Fibroblast of villous mesenchyme (primary cell): ENCODE measurements at regions not wholly inside any gene's neighbourhood (a gene's known extent, or its start where the extent isn't known, plus 50 kb on each side); places are given as distances from the start of the nearest gene placed in this dataset.
A peak's percentile ranks its signal among the peaks of the same experiment; 100 is the strongest.

Experiments used
- DNase-seq: peaks from one replicate; pipeline ENCODE4 v3.0.0-alpha.2; 2010; ENCODE audit warnings: low read depth
- H3K4me3 ChIP-seq: 2 replicates; pipeline ENCODE4 v1.5.1; 2011; ENCODE audit warnings: low read depth, mild to moderate bottlenecking, low read length
- TF ChIP-seq, protein P1 (sequence below): IDR thresholded peaks from 2 replicates; pipeline ENCODE4 v1.5.1; 2012; ENCODE audit warnings: low read depth, mild to moderate bottlenecking, low read length; ENCODE audit not compliant: insufficient read depth

DNA sequence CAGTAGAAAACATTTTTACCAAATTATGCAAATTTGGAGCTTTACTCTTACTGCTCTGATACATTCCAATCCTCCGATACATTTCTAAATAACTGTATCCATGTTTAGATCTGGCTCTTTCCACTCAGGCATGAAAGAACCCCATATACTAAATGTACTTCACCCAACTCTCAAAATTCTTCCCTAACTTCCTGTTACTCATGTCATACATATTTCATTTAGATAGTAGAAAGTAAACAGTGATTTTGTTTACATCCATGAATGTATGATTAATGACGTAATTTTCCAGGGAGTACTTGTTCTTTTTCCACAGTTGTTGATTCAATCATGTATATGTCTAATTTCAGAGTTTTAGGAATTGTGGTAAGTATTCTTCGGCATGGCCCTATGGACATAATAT is 1426.5 kb upstream of the C9orf72 start:
- TF ChIP-seq, protein P1, sequence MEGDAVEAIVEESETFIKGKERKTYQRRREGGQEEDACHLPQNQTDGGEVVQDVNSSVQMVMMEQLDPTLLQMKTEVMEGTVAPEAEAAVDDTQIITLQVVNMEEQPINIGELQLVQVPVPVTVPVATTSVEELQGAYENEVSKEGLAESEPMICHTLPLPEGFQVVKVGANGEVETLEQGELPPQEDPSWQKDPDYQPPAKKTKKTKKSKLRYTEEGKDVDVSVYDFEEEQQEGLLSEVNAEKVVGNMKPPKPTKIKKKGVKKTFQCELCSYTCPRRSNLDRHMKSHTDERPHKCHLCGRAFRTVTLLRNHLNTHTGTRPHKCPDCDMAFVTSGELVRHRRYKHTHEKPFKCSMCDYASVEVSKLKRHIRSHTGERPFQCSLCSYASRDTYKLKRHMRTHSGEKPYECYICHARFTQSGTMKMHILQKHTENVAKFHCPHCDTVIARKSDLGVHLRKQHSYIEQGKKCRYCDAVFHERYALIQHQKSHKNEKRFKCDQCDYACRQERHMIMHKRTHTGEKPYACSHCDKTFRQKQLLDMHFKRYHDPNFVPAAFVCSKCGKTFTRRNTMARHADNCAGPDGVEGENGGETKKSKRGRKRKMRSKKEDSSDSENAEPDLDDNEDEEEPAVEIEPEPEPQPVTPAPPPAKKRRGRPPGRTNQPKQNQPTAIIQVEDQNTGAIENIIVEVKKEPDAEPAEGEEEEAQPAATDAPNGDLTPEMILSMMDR, result no peak
- no peak overlapping the region for H3K4me3 ChIP-seq
- DNase-seq, result peak; percentile 58

DNA sequence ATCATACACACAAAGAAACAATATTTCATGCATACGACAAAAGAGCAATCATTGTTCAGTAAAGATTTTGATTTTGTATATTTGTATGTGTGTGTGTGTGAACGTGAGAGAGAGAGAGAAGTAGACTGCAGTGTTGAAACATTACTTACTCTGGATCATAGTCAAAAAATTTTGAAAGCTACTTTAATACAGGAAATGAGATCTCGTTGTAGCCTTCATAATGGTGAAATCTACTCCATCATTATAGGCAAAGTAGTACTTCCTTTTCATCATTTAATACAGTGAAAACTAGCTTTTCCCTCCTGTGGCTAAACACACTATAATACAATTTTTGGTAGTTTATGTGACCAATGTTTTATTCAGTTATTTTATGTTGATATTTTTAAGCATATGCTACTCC is 1427.7 kb upstream of the C9orf72 start:
- TF ChIP-seq, protein P1, result no peak
- DNase-seq, result peak; percentile 6
- H3K4me3 ChIP-seq, result no peak overlapping the region

DNA sequence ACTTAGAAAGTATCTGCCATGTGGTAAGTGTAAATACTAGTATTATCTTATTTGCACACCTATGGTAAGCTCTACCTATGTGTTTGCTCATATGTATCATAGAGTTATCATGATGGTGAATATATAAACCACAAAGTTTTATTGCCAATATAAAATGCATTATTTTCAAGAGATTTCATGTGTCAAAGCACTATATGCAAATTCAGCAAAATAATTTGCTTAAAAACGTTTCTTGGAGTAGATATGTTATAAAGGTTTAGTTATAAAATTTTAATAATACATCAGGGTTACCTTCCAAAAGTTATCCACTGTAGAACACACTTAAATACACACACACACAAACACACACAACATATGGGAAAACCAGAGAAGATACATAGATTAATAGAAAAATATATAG is 1431.7 kb upstream of the C9orf72 start:
- DNase-seq, result no peak
- no peak overlapping the region for H3K4me3 ChIP-seq
- TF ChIP-seq, protein P1, result no peak

DNA sequence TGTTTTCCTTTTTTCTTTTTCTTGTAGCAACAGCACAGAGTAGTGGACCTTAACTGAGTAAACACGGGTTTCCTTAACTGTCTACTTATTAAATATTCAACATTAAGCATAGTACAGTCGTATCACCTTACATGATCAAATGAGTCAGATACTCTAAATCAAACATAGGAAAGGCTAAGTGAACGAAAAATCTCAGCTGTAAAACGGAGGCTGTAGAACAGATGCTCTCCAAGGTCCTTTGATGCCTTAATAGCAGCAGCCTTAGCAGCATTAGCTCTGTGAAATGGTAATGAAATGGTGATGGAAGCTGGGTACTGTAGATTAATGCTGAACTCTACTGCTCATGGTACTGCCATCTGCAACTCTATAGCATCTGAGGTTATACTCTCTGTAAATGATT is 1433.3 kb upstream of the C9orf72 start:
- H3K4me3 ChIP-seq, result no peak overlapping the region
- no peak for DNase-seq
- TF ChIP-seq, protein P1, result no peak

DNA sequence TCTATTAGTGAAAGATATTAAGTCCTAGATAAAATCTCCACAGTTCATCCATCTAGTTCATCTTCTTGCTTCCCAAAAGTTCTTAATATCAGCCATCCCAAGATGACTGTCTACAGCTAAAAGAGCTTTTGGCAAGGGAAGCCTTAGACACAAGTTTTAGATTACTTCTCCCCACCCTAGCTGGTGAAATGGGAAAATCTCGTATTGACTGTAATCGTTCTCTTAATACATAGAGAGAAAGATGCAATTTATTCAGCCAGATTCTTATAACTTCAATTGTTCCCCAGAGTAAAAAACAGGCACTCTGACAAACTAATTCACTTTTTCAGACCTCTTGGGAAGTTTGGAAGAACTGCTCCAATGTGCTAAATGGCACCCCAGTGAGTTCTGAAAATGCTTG is 1439.6 kb upstream of the C9orf72 start:
- DNase-seq, result no peak
- TF ChIP-seq, protein P1, result no peak
- no peak overlapping the region for H3K4me3 ChIP-seq

DNA sequence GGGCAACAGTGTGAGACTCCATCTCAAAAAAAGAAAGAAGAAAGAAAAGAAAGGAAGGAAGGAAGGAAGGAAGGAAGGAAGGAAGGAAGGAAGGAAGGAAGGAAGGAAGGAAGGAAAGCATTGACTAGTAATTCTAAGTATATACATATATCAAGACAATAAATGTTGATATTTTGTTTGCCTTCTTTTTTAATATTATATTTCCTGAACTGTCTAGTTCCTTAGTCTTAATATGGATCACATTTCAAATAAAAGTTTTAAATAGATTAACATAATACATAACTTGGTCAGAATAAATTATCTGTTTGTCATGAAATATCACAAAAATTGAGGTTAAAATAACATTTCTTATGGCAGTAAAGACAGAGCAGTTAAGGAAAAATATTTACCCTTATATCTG is 1448.4 kb upstream of the C9orf72 start:
- no peak overlapping the region for H3K4me3 ChIP-seq
- TF ChIP-seq, protein P1, result no peak
- no peak for DNase-seq

DNA sequence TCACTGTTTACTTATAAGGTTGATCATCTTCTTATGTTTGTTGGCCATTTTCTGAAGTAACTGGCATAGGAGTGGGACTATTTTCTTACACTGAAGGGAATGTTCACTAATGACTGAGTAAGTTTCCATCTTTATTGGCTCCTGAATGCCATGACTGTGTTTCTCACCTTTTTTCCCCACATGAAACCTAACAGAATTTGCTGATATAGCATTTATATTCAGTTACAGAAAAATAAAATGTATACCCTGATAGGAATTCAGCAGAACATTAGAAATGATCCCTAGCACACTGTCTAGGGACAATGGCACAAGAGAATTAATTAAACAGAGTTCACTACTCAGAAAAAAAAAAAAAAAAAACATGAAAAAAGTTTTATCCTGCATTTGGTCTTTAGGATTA is 1465.1 kb upstream of the C9orf72 start:
- DNase-seq, result no peak
- H3K4me3 ChIP-seq, result no peak overlapping the region
- TF ChIP-seq, protein P1, result no peak
